SK-N-MC (cell line): ENCODE measurements at regions not wholly inside any gene's neighbourhood (a gene's known extent, or its start where the extent isn't known, plus 50 kb on each side); places are given as distances from the start of the nearest gene placed in this dataset.

Source experiments
- DNase-seq: peaks from one replicate; pipeline ENCODE4 v3.0.0-alpha.2; 2011; ENCODE audit warnings: low read depth, low spot score
- H3K27ac ChIP-seq: fragments of 200-600 bp; sonication (generic); 2 replicates; pipeline ENCODE4 v1.5.1; 2016; ENCODE audit warnings: mixed run types
- H3K36me3 ChIP-seq: fragments of 200-600 bp; sonication (generic); 2 replicates; pipeline ENCODE4 v1.6.1; 2017; ENCODE audit warnings: antibody characterized with exemption, low read length, mixed read lengths; ENCODE audit not compliant: insufficient read depth
- H3K4me3 ChIP-seq: fragments of 200-600 bp; sonication (generic); 2 replicates; pipeline ENCODE4 v1.5.1; 2016
- H3K9ac ChIP-seq: fragments of 200-600 bp; sonication (generic); 2 replicates; pipeline ENCODE4 v1.8.0; 2017; ENCODE audit warnings: mixed run types, mixed read lengths; ENCODE audit not compliant: insufficient read length
- H3K9me3 ChIP-seq: fragments of 200-600 bp; sonication (generic); 2 replicates; pipeline ENCODE4 v1.6.1; 2017; ENCODE audit warnings: low read depth, mild to moderate bottlenecking, antibody characterized with exemption, low read length, moderate library complexity, mixed read lengths
- EZH2 ChIP-seq: fragments of 200-600 bp; sonication (generic); IDR thresholded peaks from one replicate; pipeline ENCODE4 v1.6.1; 2017; ENCODE audit warnings: antibody characterized with exemption
- FOXP2 ChIP-seq: optimal IDR thresholded peaks from 2 replicates; pipeline ENCODE3; 2011; ENCODE audit warnings: mild to moderate bottlenecking, moderate library complexity; ENCODE audit not compliant: insufficient read depth; ENCODE audit errors: extremely low read length, control extremely low read depth
- POLR2AphosphoS5 ChIP-seq: IDR thresholded peaks from 2 replicates; pipeline ENCODE4 v1.6.1; 2012; ENCODE audit warnings: mild to moderate bottlenecking, low read depth, low read length, borderline replicate concordance

DNA sequence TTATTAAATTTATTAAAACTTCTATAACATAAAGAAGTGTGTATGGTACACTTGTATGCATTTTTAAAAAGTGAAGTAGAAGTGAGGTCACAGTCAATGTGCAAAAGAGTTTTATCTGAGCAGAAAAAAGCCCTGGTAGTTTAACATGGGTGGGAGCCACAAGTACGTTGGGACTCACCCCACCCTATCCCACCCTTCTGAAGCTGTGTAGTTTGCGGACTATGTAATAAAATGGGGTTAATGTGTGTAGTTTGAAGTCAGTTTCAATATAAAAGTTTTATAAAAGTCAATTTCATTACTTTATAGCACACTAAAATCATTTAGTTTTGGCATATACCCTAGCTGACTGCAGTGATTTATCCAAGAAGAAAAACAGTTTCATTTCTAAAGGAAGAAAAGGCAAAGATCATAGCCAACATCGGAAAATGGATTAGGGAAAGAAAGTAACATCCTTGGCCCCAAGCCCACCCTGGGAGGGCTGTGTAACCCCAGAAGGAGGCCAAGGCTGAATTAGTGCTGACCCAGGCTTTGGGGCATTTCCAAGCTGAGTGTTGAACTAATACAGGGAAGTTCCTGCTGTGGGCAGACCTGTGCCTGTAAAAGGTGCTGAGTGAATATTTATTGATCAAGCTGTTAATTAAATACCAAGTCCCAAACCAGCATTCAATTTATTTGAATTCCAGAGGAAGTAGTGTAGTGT is 398.6 kb upstream of the ADAMTSL1 start:
- no peaks in the 10 kb centered on the region for H3K36me3 ChIP-seq
- no peak for DNase-seq
- no peak overlapping the region for H3K9ac ChIP-seq
- H3K4me3 ChIP-seq, result no peak overlapping the region
- no peaks in the 10 kb centered on the region for H3K9me3 ChIP-seq
- no peak overlapping the region for H3K27ac ChIP-seq
- no peak for TF ChIP-seq EZH2
- no peak for TF ChIP-seq FOXP2
- TF ChIP-seq POLR2AphosphoS5, result no peak

DNA sequence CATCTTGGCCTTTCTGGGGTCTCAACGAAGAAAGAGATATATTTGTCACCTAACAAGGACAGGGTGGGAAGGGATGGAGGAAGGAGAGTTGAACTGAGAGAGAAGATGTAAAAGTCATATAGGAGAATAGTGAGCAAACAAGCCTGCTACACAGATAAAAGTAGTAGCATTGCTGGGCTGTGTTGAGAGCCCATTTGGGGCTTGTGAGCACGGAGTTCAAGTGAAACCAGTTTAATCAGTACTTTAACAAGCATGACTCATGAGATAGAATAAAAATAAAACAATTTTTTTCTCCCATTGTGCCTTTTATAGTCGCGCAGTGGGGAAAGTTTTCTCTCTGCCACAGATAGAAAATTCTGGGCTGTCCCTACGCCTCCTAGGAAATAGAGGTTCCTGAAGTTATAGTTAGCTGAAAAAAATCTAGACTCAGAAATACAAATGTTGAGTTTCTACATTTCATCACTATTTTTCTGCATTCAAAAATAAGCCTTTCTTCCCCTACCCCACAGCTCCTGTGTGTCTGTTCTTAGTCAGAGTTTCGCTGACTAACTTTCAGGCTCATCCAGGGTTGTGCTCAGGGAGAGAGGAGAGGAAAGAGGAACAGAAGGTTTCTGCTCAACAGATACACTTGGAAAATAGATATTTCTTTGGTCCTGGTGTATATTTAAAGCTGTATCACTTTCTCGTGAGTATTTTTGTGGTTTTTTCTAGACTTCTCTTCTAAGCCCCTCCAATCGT is 395.8 kb upstream of the ADAMTSL1 start:
- no peaks in the 10 kb centered on the region for H3K36me3 ChIP-seq
- H3K27ac ChIP-seq, result no peak overlapping the region
- TF ChIP-seq POLR2AphosphoS5 (no peak), FOXP2 (no peak), EZH2 (no peak)
- no peaks in the 10 kb centered on the region for H3K9me3 ChIP-seq
- no peak for DNase-seq
- H3K9ac ChIP-seq, result no peak overlapping the region
- H3K4me3 ChIP-seq, result no peak overlapping the region

GRCh38 chr9:18092138-18092537 is 381.8 kb upstream of the ADAMTSL1 start:
- Histone ChIP-seq H3K27ac (no peak overlapping the region), H3K4me3 (no peak overlapping the region), H3K9ac (no peak overlapping the region), H3K36me3 (no peaks in the 10 kb centered on the region), H3K9me3 (no peaks in the 10 kb centered on the region)
- no peak for DNase-seq
- TF ChIP-seq EZH2 (no peak), POLR2AphosphoS5 (no peak), FOXP2 (no peak)

DNA sequence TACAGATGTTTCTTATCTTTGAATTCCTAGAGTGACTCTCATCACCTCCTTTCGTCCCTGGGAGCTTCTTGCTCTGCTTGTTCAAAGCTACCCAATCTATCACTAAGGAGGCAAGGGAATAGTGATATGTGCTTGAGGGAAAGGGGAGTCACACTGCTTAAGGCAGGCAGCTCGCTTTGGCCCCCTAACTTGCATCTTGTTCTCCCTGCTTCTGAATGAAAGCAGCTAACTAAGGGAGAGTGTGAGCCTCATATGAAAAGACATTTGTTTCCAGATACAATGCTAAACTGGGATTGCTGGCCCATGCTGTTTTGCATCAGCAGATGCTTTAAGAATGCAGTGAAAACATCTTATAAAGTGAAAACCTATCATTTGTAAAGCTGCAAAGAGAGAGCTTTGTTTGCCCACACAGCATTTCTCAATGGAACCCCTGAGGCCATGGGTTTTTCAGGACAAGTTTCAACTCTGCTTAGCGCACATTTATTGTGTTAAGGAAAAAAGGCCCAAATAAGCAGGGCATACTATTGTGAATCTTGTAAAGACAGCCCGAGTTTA is 367.9 kb upstream of the ADAMTSL1 start:
- H3K9ac ChIP-seq, result no peak overlapping the region
- H3K9me3 ChIP-seq, result no peaks in the 10 kb centered on the region
- DNase-seq, result no peak
- H3K4me3 ChIP-seq, result no peak overlapping the region
- no peak overlapping the region for H3K27ac ChIP-seq
- TF ChIP-seq POLR2AphosphoS5 (no peak), FOXP2 (no peak), EZH2 (no peak)
- no peaks in the 10 kb centered on the region for H3K36me3 ChIP-seq

GRCh38 chr9:18109675-18110074 is 364.3 kb upstream of the ADAMTSL1 start:
- Histone ChIP-seq H3K9me3 (no peaks in the 10 kb centered on the region), H3K36me3 (no peaks in the 10 kb centered on the region), H3K27ac (no peak overlapping the region), H3K4me3 (no peak overlapping the region), H3K9ac (no peak overlapping the region)
- no peak for DNase-seq
- TF ChIP-seq FOXP2, result no peak
- no peak for TF ChIP-seq EZH2
- no peak for TF ChIP-seq POLR2AphosphoS5

- Histone ChIP-seq H3K36me3 (no peaks in the 10 kb centered on the region), H3K27ac (no peak overlapping the region), H3K4me3 (no peak overlapping the region), H3K9ac (no peak overlapping the region), H3K9me3 (no peaks in the 10 kb centered on the region)
- DNase-seq, result no peak
- TF ChIP-seq EZH2, result no peak
These were observed 362.8 kb upstream of the ADAMTSL1 start for GRCh38 chr9:18111146-18111545.

DNA sequence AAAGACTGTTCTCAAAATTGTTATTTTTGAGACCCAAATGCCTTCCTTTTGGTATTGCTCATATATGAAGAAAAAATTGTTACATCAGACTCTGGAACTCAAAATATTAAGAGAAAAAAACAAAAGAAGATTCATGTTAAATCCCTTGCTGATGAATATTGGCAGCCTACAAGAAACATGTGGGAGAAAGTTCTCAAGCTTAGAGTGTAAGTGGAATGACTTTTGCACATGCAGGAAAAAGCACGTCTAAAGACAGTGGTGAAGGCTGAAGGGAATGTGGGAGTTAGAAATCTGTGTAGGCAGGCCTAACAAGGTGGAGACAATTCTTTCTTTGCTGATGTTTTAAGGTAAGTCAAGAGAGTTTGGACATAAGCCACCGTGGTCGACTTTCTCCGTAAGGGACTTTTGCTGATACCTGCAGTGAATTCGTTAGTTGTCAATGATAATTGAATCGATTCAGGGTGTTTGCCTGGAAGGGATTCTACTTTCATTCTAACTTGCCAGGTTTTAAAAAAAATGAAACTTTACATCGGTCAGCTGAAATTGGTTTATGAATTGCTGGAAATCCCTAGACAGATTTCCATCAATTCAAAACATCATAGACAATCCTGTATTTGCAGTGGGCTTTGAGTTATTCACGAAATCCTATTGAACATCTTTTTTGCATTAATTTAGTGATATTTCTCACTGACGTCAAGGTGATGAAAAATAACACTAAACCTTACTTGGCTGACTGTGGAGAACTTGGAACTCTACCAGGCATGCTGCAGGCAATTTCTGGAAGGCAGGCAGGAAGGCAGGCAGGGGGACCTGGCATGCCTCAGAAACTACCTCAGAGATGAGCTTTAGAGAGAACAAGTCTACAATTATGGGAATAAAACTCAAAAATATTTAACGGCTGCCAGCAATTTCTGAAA is 359.1 kb upstream of the ADAMTSL1 start:
- Histone ChIP-seq H3K36me3 (no peaks in the 10 kb centered on the region), H3K9me3 (no peaks in the 10 kb centered on the region), H3K4me3 (no peak overlapping the region), H3K27ac (no peak overlapping the region), H3K9ac (no peak overlapping the region)
- TF ChIP-seq EZH2 (no peak), POLR2AphosphoS5 (no peak), FOXP2 (no peak)
- DNase-seq, result no peak

GRCh38 chr9:18118268-18118667 is 355.7 kb upstream of the ADAMTSL1 start:
- Histone ChIP-seq H3K27ac (no peak overlapping the region), H3K9me3 (no peaks in the 10 kb centered on the region), H3K36me3 (no peaks in the 10 kb centered on the region), H3K4me3 (no peak overlapping the region), H3K9ac (no peak overlapping the region)
- no peak for TF ChIP-seq FOXP2
- TF ChIP-seq POLR2AphosphoS5, result no peak
- TF ChIP-seq EZH2, result no peak
- no peak for DNase-seq
